Fibroblast of mammary gland (primary cell): ENCODE measurements at regions not wholly inside any gene's neighbourhood (a gene's known extent, or its start where the extent isn't known, plus 50 kb on each side); places are given as distances from the start of the nearest gene placed in this dataset.

Experiments
- DNase-seq: peaks from one replicate; pipeline ENCODE4 v3.0.0-alpha.2; 2010; ENCODE audit warnings: low read depth
- H3K4me3 ChIP-seq: 2 replicates; pipeline ENCODE4 v1.5.1; 2011; ENCODE audit warnings: low read depth, mild to moderate bottlenecking, low read length, moderate library complexity; ENCODE audit not compliant: control insufficient read depth
- CTCF ChIP-seq: conservative IDR thresholded peaks from 2 replicates; pipeline ENCODE4 v1.5.1; 2011; ENCODE audit warnings: low read depth, low read length, inconsistent platforms; ENCODE audit not compliant: control insufficient read depth, insufficient read depth

DNA sequence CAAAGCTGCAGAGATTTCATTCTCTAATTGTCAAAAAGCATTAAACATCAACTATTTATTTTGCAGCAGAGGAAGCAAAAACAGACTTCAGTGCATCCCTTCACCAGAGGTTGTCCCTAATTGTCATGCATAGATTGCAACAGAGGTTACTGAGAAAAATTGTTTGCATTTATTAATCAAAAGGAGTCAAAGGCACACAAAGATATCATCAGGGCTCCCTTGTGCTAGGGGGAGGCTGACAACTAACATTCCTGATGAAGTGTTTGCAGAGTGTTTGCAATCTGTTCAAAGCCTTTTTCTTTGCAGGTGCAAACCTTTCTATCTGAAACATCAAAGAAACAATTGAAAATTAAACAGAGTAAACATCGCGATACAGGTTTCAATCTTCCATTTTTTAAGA lies 227.5 kb downstream of the TEX36 start:
- no peak overlapping the region for H3K4me3 ChIP-seq
- TF ChIP-seq CTCF: no peak
- DNase-seq: no peak

DNA sequence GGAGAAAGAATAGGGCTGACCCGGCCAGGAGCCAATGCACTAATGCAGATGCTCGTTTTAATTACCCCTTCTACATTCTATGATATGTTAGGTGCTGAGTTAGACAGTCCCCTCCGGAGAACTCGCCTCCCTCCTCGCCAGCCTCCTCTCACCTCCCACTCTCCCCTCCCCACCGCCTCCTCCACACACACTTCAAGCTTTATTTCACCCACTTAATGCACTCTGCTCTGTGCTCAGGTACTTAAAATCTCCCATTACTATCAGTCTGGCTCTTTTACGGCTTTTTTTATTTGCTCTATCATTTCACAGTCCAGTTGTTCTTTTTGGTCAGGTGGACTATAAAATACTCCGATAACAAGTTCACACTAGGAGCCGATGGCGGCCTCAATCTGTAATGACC lies 231.6 kb downstream of the TEX36 start:
- TF ChIP-seq CTCF: no peak
- DNase-seq: no peak
- H3K4me3 ChIP-seq: no peak overlapping the region

DNA sequence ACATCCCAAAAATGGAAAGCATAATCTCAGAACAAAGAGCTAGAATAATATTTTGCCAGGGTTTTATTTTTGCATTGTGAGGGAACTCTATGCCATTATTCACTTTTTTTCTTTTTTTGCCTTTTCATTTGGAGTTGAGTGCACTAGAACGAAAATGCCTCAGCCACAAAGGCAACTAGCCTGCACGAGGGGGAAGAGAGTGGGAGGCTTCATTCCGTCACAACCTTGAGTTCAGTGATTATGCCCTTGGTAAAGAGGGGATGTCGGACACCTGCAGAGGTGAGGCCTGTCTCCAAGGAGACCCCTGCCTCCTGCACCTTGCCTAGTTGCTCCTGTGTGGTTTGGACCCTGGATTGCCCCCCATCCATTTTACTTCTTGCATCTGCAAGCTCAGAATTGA lies 232.7 kb downstream of the TEX36 start:
- TF ChIP-seq CTCF: no peak
- no peak for DNase-seq
- H3K4me3 ChIP-seq: no peak overlapping the region

DNA sequence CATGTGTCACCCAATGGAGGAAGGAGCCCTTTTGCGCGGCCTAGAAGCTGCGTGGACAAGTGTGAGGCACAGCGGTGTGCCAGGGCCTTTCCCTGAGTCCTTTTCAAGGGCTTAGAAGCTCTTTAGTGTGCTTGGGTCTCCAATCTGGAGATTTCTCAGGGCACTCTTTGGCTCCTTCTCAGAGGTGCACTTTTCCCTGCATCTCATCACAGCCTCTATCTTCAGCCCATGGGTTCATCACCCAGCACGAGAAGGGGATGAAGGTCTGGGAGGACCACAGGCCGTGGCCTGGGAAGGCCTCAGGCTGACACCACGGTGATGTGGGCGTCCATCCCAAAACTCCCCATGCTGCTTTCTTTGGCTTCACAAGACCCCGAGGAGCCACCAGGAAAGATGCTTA lies 233.4 kb downstream of the TEX36 start:
- no peak for TF ChIP-seq CTCF
- no peak overlapping the region for H3K4me3 ChIP-seq
- DNase-seq: no peak

GRCh38 chr10:125448596-125448995 lies 234.4 kb downstream of the TEX36 start:
- peak; percentile 41 for TF ChIP-seq CTCF
- peak; percentile 2 for DNase-seq
- H3K4me3 ChIP-seq: no peak overlapping the region

DNA sequence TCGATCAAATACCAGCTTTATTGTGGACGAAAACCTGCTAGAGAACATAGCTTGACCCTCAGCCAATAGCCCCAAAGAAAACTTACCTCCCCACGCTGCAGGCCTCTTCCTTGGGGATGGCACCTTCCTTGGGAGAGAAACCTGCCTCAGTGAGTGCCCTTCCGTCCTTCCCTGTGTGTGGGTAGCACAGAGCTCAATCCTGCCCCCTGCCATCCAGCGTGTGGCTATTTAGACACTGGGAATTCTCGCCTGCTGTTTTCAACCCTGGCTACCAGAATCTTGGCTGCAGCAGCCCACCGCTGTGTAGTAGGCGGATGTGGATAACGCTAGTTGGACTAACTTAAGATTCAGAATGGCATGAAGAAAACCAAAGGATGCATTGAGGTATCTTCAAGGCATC lies 238.2 kb downstream of the TEX36 start:
- no peak overlapping the region for H3K4me3 ChIP-seq
- no peak for DNase-seq
- TF ChIP-seq CTCF: no peak

- TF ChIP-seq CTCF: no peak
- DNase-seq: no peak
- no peak overlapping the region for H3K4me3 ChIP-seq
These were observed 240.0 kb downstream of the TEX36 start for GRCh38 chr10:125442856-125443540.
